ENCODE measurements at regions not wholly inside any gene's neighbourhood (a gene's known extent, or its start where the extent isn't known, plus 50 kb on each side); places are given as distances from the start of the nearest gene placed in this dataset.

DNA sequence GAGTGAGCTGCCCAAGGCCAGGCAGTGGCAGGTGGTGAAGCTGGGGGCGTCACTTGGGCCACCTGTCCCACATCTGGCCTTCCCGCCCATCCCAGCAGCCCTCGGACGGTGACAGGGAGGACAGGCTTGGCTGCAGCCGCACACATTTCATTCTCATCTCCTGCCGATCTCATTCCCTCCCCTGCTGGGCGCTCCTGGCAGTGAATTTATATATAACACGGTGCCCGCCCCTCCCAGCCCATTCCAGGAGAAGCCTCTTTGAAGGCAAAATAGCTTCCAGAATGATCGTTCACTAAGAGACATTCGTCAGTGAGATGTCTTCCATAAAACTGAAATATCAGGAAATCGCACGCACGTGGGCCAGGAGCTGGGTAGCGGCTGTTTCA, 861.3 kb downstream of the TBC1D22A start:
- H3K9me3 ChIP-seq = no peaks in the 10 kb centered on the region
- DNase-seq = no peak
- WGBS, 2 donors = 70 to 77% methylated on average over 10 to 13 of the region's 15 CpGs
- TF ChIP-seq, protein P1, sequence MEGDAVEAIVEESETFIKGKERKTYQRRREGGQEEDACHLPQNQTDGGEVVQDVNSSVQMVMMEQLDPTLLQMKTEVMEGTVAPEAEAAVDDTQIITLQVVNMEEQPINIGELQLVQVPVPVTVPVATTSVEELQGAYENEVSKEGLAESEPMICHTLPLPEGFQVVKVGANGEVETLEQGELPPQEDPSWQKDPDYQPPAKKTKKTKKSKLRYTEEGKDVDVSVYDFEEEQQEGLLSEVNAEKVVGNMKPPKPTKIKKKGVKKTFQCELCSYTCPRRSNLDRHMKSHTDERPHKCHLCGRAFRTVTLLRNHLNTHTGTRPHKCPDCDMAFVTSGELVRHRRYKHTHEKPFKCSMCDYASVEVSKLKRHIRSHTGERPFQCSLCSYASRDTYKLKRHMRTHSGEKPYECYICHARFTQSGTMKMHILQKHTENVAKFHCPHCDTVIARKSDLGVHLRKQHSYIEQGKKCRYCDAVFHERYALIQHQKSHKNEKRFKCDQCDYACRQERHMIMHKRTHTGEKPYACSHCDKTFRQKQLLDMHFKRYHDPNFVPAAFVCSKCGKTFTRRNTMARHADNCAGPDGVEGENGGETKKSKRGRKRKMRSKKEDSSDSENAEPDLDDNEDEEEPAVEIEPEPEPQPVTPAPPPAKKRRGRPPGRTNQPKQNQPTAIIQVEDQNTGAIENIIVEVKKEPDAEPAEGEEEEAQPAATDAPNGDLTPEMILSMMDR (IDR thresholded peaks at IDR 0.05) = no peak
- TF ChIP-seq POLR2A (IDR thresholded peaks at IDR 0.05) = no peak
- H3K4me1 ChIP-seq = peaks cover 0 to 12% (median 0%) of the 10 kb centered on the region in 3 donors
- H3K4me3 ChIP-seq = no peak overlapping the region
- intact Hi-C loops (cut with DNase I) = no loop called here
- H3K27ac ChIP-seq = no peak overlapping the region
- H3K27me3 ChIP-seq = peaks cover 0 to 58% (median 0%) of the 10 kb centered on the region in 4 donors
- H3K36me3 ChIP-seq = no peaks in the 10 kb centered on the region

DNA sequence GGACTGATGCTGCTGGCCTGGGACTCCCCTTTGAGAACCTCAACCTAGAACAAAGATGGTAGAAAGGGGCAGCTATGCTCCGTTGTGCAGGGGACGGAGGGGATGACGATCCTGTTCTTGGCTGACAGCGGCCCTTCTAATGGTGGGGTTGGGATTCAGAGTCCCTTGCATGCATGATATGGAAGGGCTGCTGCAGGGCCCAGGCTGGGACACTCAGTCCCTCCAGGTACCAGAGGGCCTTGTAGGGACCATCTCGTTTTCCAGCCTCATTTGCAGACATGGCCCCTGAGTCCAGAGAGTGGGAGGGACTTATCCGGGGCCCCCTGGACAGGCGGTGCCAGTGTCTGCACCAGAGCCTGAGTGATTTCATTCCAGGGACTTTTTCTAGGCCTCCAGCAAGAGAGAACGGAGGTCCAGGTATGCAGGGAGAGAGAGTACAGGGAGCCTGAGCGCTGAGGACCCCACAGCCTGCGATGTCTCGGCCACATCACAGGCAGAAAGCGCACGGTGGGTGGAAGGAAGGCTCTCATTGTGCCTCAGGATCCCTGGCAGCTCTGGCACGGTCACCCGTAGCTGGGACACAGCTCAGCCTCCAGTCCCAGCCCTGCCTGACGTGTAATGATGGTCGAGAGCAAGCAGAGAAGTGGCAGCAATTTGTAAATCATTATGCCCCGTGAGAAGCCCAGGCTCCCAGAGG, 860.8 kb downstream of the TBC1D22A start:
- no peak for TF ChIP-seq POLR2A (IDR thresholded peaks at IDR 0.05)
- Histone ChIP-seq H3K4me1 (peaks cover 0 to 12% (median 0%) of the 10 kb centered on the region in 3 donors), H3K27me3 (peaks cover 0 to 64% (median 0%) of the 10 kb centered on the region in 4 donors), H3K4me3 (no peak overlapping the region), H3K36me3 (no peaks in the 10 kb centered on the region), H3K27ac (no peak overlapping the region), H3K9me3 (no peaks in the 10 kb centered on the region)
- DNase-seq = no peak
- 75 to 86% methylated on average over 10 of the region's 18 CpGs for WGBS, 2 donors
- intact Hi-C loops (cut with DNase I) = no loop called here

DNA sequence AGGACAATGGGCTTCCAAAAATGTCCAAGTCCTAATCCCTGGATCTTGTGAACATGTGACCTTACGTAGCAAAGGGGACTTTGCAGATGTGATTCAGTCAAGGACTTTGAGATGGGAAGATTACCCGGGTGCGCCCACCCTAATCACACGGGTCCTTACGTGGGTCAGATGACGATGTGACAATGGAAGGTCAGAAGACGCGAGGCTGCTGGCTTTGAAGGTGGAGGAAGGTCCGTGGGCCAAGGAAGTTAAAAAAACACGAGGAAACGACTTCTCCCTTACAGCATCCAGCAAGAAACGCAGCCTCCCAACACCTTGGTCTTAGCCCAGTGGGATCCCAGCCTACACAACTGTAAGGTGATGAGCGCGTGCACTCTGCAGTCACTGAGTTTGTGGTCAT, 860.1 kb downstream of the TBC1D22A start:
- TF ChIP-seq POLR2A (IDR thresholded peaks at IDR 0.05) = no peak
- TF ChIP-seq, protein P1 (IDR thresholded peaks at IDR 0.05) = no peak
- no peak for DNase-seq

DNA sequence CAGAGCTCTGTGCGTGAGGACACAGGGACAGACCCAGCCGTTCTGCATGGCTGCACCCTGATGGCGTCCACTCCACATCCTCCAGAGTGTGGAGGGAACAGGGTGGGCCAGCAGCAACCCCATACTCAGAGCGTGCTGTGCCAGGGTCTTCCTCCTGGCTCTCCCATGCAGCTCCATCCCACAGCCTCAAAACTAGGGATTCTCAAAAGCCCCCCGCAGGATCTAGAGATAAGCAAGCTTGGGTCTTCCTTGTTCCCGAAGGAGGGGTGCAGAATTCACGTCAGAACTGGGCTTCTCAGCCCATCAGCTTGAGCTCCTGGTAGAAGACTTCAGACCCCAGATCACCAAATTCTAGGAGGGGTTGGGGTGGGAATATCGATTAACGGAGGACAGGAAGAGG, 858.8 kb downstream of the TBC1D22A start:
- WGBS, 2 donors = 72 to 77% methylated on average over 3 to 5 of the region's 9 CpGs
- peaks cover 0 to 70% (median 0%) of the 10 kb centered on the region in 4 donors for H3K27me3 ChIP-seq
- DNase-seq = no peak

More for the DNA sequence above, 860.1 kb downstream of the TBC1D22A start:
- H3K4me1 ChIP-seq = peaks cover 0 to 9% (median 0%) of the 10 kb centered on the region in 3 donors
- no peak overlapping the region for H3K4me3 ChIP-seq
- WGBS, 2 donors = 74 to 78% methylated on average over 13 to 14 of the region's 14 CpGs
- H3K27me3 ChIP-seq = peaks cover 0 to 68% (median 0%) of the 10 kb centered on the region in 4 donors
- H3K9me3 ChIP-seq = no peaks in the 10 kb centered on the region
- intact Hi-C loops (cut with DNase I) = no loop called here
- H3K36me3 ChIP-seq = no peaks in the 10 kb centered on the region
- no peak overlapping the region for H3K27ac ChIP-seq

DNA sequence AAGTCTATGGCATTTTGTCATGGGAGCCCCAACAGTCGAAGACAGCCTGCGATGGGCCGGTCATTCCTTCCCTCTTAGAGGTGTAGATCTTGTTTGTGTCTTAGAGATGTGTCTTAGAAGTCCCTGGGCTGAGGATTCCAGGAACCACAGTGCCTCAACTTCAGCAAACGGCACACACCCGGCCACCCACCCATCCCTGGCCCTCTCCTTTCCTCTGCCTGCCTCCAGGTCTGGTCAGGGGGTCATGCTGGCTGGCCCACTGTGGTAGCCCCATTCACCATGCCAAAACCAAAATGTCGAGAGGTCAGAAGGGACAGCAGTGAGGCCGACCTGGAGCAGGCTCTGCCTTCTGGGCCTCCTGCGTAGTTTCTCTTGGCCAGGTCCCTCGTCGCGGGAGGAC, 857.9 kb downstream of the TBC1D22A start:
- H3K4me3 ChIP-seq = no peak overlapping the region
- intact Hi-C loops (cut with DNase I) = no loop called here
- TF ChIP-seq, protein P1 (IDR thresholded peaks at IDR 0.05) = no peak
- no peak for TF ChIP-seq POLR2A (IDR thresholded peaks at IDR 0.05)
- H3K27ac ChIP-seq = no peak overlapping the region
- DNase-seq = no peak
- H3K27me3 ChIP-seq = peaks cover 0 to 71% (median 0%) of the 10 kb centered on the region in 4 donors
- no peaks in the 10 kb centered on the region for H3K36me3 ChIP-seq
- no peaks in the 10 kb centered on the region for H3K9me3 ChIP-seq
- no peaks in the 10 kb centered on the region for H3K4me1 ChIP-seq
- 81 to 90% methylated on average over 3 to 6 of the region's 11 CpGs for WGBS, 2 donors

More for the DNA sequence above, 858.8 kb downstream of the TBC1D22A start:
- no peak overlapping the region for H3K27ac ChIP-seq
- no peaks in the 10 kb centered on the region for H3K4me1 ChIP-seq
- intact Hi-C loops (cut with DNase I) = no loop called here
- TF ChIP-seq, protein P1 (IDR thresholded peaks at IDR 0.05) = no peak
- TF ChIP-seq POLR2A (IDR thresholded peaks at IDR 0.05) = no peak
- H3K36me3 ChIP-seq = no peaks in the 10 kb centered on the region
- H3K9me3 ChIP-seq = no peaks in the 10 kb centered on the region
- H3K4me3 ChIP-seq = no peak overlapping the region

Measured in esophagus squamous epithelium (tissue), 5 donors.